DND-41 (cell line): ENCODE measurements at regions not wholly inside any gene's neighbourhood (a gene's known extent, or its start where the extent isn't known, plus 50 kb on each side); places are given as distances from the start of the nearest gene placed in this dataset.

Experiments
- CTCF ChIP-seq: IDR thresholded peaks from 2 replicates; pipeline ENCODE4 v1.5.1; 2012; ENCODE audit warnings: borderline replicate concordance, low read length, moderate library complexity, mild to moderate bottlenecking; ENCODE audit not compliant: poor library complexity, severe bottlenecking; ENCODE audit errors: extremely low read depth
- EZH2 ChIP-seq: IDR thresholded peaks from 3 replicates; pipeline ENCODE4 v1.6.1; 2012; ENCODE audit warnings: borderline replicate concordance, low read depth, mild to moderate bottlenecking, moderate library complexity, low read length, inconsistent platforms; ENCODE audit not compliant: severe bottlenecking

- no peak for TF ChIP-seq CTCF
- TF ChIP-seq EZH2: no peak
These were observed 1623.9 kb upstream of the ACVR2A start for GRCh38 chr2:146220957-146221356.
